DOHH2 (cell line): ENCODE measurements at regions not wholly inside any gene's neighbourhood (a gene's known extent, or its start where the extent isn't known, plus 50 kb on each side); places are given as distances from the start of the nearest gene placed in this dataset.

Experiments used
- H3F3A ChIP-seq: fragments of 200-600 bp; sonication (generic), shearing (Covaris generic); 2 replicates; pipeline ENCODE4 v1.6.0; 2016; ENCODE audit warnings: antibody characterized with exemption, mild to moderate bottlenecking; ENCODE audit not compliant: control insufficient read depth, insufficient read depth
- H3K27ac ChIP-seq: fragments of 200-600 bp; sonication (generic); 2 replicates; pipeline ENCODE4 v1.5.1; 2014; ENCODE audit warnings: low read depth, mild to moderate bottlenecking, low read length, moderate library complexity
- H3K27me3 ChIP-seq: fragments of 200-600 bp; sonication (generic); 2 replicates; pipeline ENCODE4 v1.6.1; 2014; ENCODE audit warnings: mild to moderate bottlenecking, low read length, mixed read lengths; ENCODE audit not compliant: control insufficient read depth
- H3K36me3 ChIP-seq: fragments of 200-600 bp; sonication (generic); 2 replicates; pipeline ENCODE4 v1.6.1; 2014; ENCODE audit warnings: mild to moderate bottlenecking, low read length, moderate library complexity, mixed read lengths; ENCODE audit not compliant: control insufficient read depth
- H3K4me1 ChIP-seq: fragments of 200-600 bp; sonication (generic); 2 replicates; pipeline ENCODE4 v1.6.1; 2014; ENCODE audit warnings: mild to moderate bottlenecking, low read length, mixed read lengths; ENCODE audit not compliant: control insufficient read depth
- H3K4me2 ChIP-seq: fragments of 200-600 bp; sonication (generic); 2 replicates; pipeline ENCODE4 v1.6.0; 2014; ENCODE audit warnings: mild to moderate bottlenecking, low read length, moderate library complexity
- H3K4me3 ChIP-seq: fragments of 200-600 bp; sonication (generic); 2 replicates; pipeline ENCODE4 v1.5.1; 2014; ENCODE audit warnings: mild to moderate bottlenecking, low read length, mixed read lengths
- H3K79me2 ChIP-seq: fragments of 200-600 bp; sonication (generic); 2 replicates; pipeline ENCODE4 v1.6.1; 2014; ENCODE audit warnings: mild to moderate bottlenecking, low read length, mixed read lengths; ENCODE audit not compliant: control insufficient read depth
- H3K9me2 ChIP-seq: fragments of 200-600 bp; sonication (generic); replicated peaks from 2 replicates; pipeline ENCODE4 v1.6.1; 2014; ENCODE audit warnings: mild to moderate bottlenecking, low read length, mixed read lengths; ENCODE audit not compliant: control insufficient read depth
- H3K9me3 ChIP-seq: fragments of 200-600 bp; sonication (generic); 2 replicates; pipeline ENCODE4 v1.6.1; 2014; ENCODE audit warnings: antibody characterized with exemption, low read length, mixed read lengths; ENCODE audit not compliant: control insufficient read depth, insufficient read depth
- H4K20me1 ChIP-seq: fragments of 200-600 bp; sonication (generic); 2 replicates; pipeline ENCODE4 v1.6.0; 2014; ENCODE audit warnings: low read depth, mild to moderate bottlenecking, antibody characterized with exemption, low read length, moderate library complexity; ENCODE audit not compliant: control insufficient read depth, insufficient read depth
- EZH2phosphoT487 ChIP-seq: fragments of 200-600 bp; sonication (generic); IDR thresholded peaks from 2 replicates; pipeline ENCODE4 v1.6.1; 2017; ENCODE audit warnings: borderline replicate concordance, mild to moderate bottlenecking, antibody characterized with exemption, low read length, moderate library complexity, mixed read lengths
- TF ChIP-seq, protein P1 (sequence below): fragments of 200-600 bp; sonication (generic); IDR thresholded peaks from one replicate; pipeline ENCODE4 v1.5.1; 2014; ENCODE audit warnings: antibody characterized with exemption, mild to moderate bottlenecking, low read depth, low read length; ENCODE audit not compliant: poor library complexity, severe bottlenecking

- Histone ChIP-seq H3F3A (no peaks in the 10 kb centered on the region), H3K4me3 (no peak overlapping the region), H3K27me3 (no peaks in the 10 kb centered on the region), H3K36me3 (no peaks in the 10 kb centered on the region), H3K9me2 (no peaks in the 10 kb centered on the region), H3K79me2 (no peaks in the 10 kb centered on the region), H3K4me1 (no peaks in the 10 kb centered on the region), H3K9me3 (no peaks in the 10 kb centered on the region), H3K4me2 (no peak overlapping the region), H4K20me1 (no peaks in the 10 kb centered on the region), H3K27ac (no peak overlapping the region)
- TF ChIP-seq, protein P1, sequence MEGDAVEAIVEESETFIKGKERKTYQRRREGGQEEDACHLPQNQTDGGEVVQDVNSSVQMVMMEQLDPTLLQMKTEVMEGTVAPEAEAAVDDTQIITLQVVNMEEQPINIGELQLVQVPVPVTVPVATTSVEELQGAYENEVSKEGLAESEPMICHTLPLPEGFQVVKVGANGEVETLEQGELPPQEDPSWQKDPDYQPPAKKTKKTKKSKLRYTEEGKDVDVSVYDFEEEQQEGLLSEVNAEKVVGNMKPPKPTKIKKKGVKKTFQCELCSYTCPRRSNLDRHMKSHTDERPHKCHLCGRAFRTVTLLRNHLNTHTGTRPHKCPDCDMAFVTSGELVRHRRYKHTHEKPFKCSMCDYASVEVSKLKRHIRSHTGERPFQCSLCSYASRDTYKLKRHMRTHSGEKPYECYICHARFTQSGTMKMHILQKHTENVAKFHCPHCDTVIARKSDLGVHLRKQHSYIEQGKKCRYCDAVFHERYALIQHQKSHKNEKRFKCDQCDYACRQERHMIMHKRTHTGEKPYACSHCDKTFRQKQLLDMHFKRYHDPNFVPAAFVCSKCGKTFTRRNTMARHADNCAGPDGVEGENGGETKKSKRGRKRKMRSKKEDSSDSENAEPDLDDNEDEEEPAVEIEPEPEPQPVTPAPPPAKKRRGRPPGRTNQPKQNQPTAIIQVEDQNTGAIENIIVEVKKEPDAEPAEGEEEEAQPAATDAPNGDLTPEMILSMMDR = no peak
- no peak for TF ChIP-seq EZH2phosphoT487
These were observed 451.2 kb upstream of the TLE4 start for GRCh38 chr9:79120533-79120932.

GRCh38 chr9:79120941-79121340 lies 450.8 kb upstream of the TLE4 start:
- Histone ChIP-seq H3K4me2 (no peak overlapping the region), H3K27ac (no peak overlapping the region), H4K20me1 (no peaks in the 10 kb centered on the region), H3K36me3 (no peaks in the 10 kb centered on the region), H3K9me2 (no peaks in the 10 kb centered on the region), H3K79me2 (no peaks in the 10 kb centered on the region), H3K4me1 (no peaks in the 10 kb centered on the region), H3K9me3 (no peaks in the 10 kb centered on the region), H3F3A (no peaks in the 10 kb centered on the region), H3K4me3 (no peak overlapping the region), H3K27me3 (no peaks in the 10 kb centered on the region)
- TF ChIP-seq, protein P1 = no peak
- no peak for TF ChIP-seq EZH2phosphoT487

- no peaks in the 10 kb centered on the region for H3K9me2 ChIP-seq
- H3K36me3 ChIP-seq = no peaks in the 10 kb centered on the region
- no peaks in the 10 kb centered on the region for H3K9me3 ChIP-seq
- no peak overlapping the region for H3K27ac ChIP-seq
- H3K27me3 ChIP-seq = no peaks in the 10 kb centered on the region
- TF ChIP-seq EZH2phosphoT487 = no peak
- TF ChIP-seq, protein P1 = no peak
- no peak overlapping the region for H3K4me2 ChIP-seq
- no peak overlapping the region for H3K4me3 ChIP-seq
- H4K20me1 ChIP-seq = no peaks in the 10 kb centered on the region
- H3F3A ChIP-seq = no peaks in the 10 kb centered on the region
- no peaks in the 10 kb centered on the region for H3K79me2 ChIP-seq
- no peaks in the 10 kb centered on the region for H3K4me1 ChIP-seq
These were observed 448.4 kb upstream of the TLE4 start for GRCh38 chr9:79123415-79123814.

DNA sequence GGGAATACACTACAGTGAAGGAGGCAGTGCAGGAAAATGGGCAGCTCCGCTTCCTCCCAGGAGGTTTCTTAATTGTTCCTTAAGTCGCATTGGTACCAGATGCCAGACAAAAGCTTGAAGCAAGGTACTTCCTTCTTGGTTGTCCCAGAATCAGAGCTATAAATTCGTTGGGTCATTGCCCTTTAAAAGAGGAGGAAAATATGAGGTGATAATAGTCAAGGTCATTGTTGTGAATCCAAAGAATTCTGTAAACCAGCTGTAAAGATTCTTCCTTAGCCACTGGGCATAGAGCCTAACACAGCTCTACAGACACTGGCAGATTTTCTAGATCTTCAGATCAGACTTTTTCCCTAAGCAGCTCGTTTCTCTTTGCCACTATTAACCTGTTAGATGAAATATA lies 444.1 kb upstream of the TLE4 start:
- TF ChIP-seq EZH2phosphoT487 = no peak
- TF ChIP-seq, protein P1 = no peak
- no peak overlapping the region for H3K27ac ChIP-seq
- no peaks in the 10 kb centered on the region for H3K79me2 ChIP-seq
- H3K36me3 ChIP-seq = no peaks in the 10 kb centered on the region
- H3F3A ChIP-seq = no peaks in the 10 kb centered on the region
- H3K4me1 ChIP-seq = no peaks in the 10 kb centered on the region
- H3K27me3 ChIP-seq = no peaks in the 10 kb centered on the region
- H3K4me3 ChIP-seq = no peak overlapping the region
- no peaks in the 10 kb centered on the region for H3K9me2 ChIP-seq
- no peak overlapping the region for H3K4me2 ChIP-seq
- no peaks in the 10 kb centered on the region for H3K9me3 ChIP-seq
- no peaks in the 10 kb centered on the region for H4K20me1 ChIP-seq
